GM19025 (cell line): ENCODE measurements at regions not wholly inside any gene's neighbourhood (a gene's known extent, or its start where the extent isn't known, plus 50 kb on each side); places are given as distances from the start of the nearest gene placed in this dataset.
"Not testable (repeated sequence)": the region's sequence is repeated elsewhere in the genome, so short reads cannot be mapped to it uniquely, and the experiment has no call there.

ENCODE experiments used
- ATAC-seq: cut with Tn5 transposase; IDR thresholded peaks from one replicate; pipeline ENCODE4 v1.9.1; 2021; ENCODE audit warnings: mild to moderate bottlenecking, low read depth, moderate library complexity; ENCODE audit not compliant: unreplicated experiment

- no peak for ATAC-seq
Observed at GRCh38 chr3:78076379-78076778, 1036.5 kb downstream of the ROBO2 start.

- ATAC-seq, result no peak
Observed at GRCh38 chr3:78077178-78077577, 1037.3 kb downstream of the ROBO2 start.

GRCh38 chr3:78077842-78078241 lies 1037.9 kb downstream of the ROBO2 start:
- no peak for ATAC-seq

- no peak for ATAC-seq
Observed at GRCh38 chr3:78079514-78079913, 1039.6 kb downstream of the ROBO2 start.

GRCh38 chr3:78086150-78086549 lies 1046.3 kb downstream of the ROBO2 start:
- no peak for ATAC-seq

- ATAC-seq, result no peak
Observed at GRCh38 chr3:78087134-78087533, 1047.2 kb downstream of the ROBO2 start.

- ATAC-seq, result no peak
Observed at GRCh38 chr3:78088006-78088405, 1048.1 kb downstream of the ROBO2 start.

GRCh38 chr3:78090382-78090781 lies 1050.5 kb downstream of the ROBO2 start:
- no peak for ATAC-seq

GRCh38 chr3:78091478-78092119 lies 1051.7 kb downstream of the ROBO2 start:
- no peak for ATAC-seq

- ATAC-seq, result not testable (repeated sequence)
Observed at GRCh38 chr3:78092574-78092973, 1052.7 kb downstream of the ROBO2 start.

GRCh38 chr3:78096488-78097255 lies 1056.8 kb downstream of the ROBO2 start:
- no peak for ATAC-seq

GRCh38 chr3:78098367-78098766 lies 1058.5 kb downstream of the ROBO2 start:
- ATAC-seq, result no peak

GRCh38 chr3:78101384-78101783 lies 1061.5 kb downstream of the ROBO2 start:
- ATAC-seq, result no peak

GRCh38 chr3:78108269-78108961 lies 1068.5 kb downstream of the ROBO2 start:
- not testable (repeated sequence) for ATAC-seq

- no peak for ATAC-seq
Observed at GRCh38 chr3:78112291-78113010, 1072.6 kb downstream of the ROBO2 start.

GRCh38 chr3:78115983-78116382 lies 1076.1 kb downstream of the ROBO2 start:
- ATAC-seq, result no peak

- no peak for ATAC-seq
Observed at GRCh38 chr3:78116874-78117273, 1077.0 kb downstream of the ROBO2 start.

- ATAC-seq, result no peak
Observed at GRCh38 chr3:78123058-78123457, 1083.2 kb downstream of the ROBO2 start.

- ATAC-seq, result no peak
Observed at GRCh38 chr3:78129707-78130106, 1089.8 kb downstream of the ROBO2 start.

GRCh38 chr3:78130741-78131290 lies 1090.9 kb downstream of the ROBO2 start:
- no peak for ATAC-seq

- no peak for ATAC-seq
Observed at GRCh38 chr3:78134496-78134895, 1094.6 kb downstream of the ROBO2 start.
